ENCODE measurements at regions not wholly inside any gene's neighbourhood (a gene's known extent, or its start where the extent isn't known, plus 50 kb on each side); places are given as distances from the start of the nearest gene placed in this dataset.

- no peaks in the 10 kb centered on the region for H3K4me1 Mint-ChIP-seq
- no peak for ATAC-seq (replicated peaks)
- peaks cover 3% of the 10 kb centered on the region for H3K27me3 Mint-ChIP-seq
- no peak overlapping the region for H3K27ac Mint-ChIP-seq
- no peak overlapping the region for H3K4me3 Mint-ChIP-seq
- H3K9me3 Mint-ChIP-seq = peaks cover 3% of the 10 kb centered on the region
- no peaks in the 10 kb centered on the region for H3K36me3 Mint-ChIP-seq (ENCODE audit: low read depth)
Measured at GRCh38 chr12:82040987-82041743, 282.0 kb upstream of the PPFIA2 start.

DNA sequence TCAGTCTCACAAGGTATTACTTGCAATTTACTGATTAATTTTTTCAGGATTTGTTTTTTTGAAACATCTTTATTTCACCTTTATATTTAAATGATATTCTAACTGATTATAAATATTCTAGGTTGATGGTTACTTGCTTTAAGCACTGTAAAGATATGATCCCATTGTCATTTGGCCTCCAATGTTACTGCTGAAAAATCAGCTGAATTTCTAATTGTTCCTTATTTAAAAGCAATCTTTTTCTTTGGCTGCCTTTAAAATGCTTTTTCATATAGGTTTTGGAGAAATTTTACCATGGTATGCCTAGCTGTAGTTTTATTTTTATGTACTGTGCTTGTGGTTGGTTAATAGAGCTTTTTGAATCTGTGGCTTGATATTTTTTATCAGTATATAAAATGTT lies 275.6 kb upstream of the PPFIA2 start:
- no peaks in the 10 kb centered on the region for H3K27me3 Mint-ChIP-seq
- no peak overlapping the region for H3K27ac Mint-ChIP-seq
- ATAC-seq (replicated peaks) = no peak
- peaks cover 10% of the 10 kb centered on the region for H3K9me3 Mint-ChIP-seq
- H3K36me3 Mint-ChIP-seq (ENCODE audit: low read depth) = no peaks in the 10 kb centered on the region
- no peaks in the 10 kb centered on the region for H3K4me1 Mint-ChIP-seq
- H3K4me3 Mint-ChIP-seq = no peak overlapping the region

DNA sequence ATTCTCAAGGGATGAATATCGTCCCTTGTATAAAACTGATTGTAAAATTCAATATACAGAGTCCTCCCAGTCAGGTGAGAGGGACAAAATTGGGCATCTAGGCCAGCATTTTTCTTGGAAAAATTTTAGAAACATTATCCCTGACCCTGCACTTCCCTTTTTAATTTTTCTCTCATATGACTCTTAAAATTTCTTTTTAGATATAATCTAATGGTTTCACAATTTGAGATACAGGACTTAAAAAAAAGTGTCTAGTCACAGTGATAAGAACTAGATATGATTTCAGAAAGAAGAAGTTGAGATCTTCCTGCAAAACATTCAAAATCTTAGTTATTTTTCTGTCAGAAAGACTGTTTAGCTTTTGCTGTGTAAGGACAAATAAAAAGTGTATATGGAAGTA lies 270.8 kb upstream of the PPFIA2 start:
- ATAC-seq (replicated peaks) = no peak
- H3K27ac Mint-ChIP-seq = no peak overlapping the region
- H3K27me3 Mint-ChIP-seq = no peaks in the 10 kb centered on the region
- no peaks in the 10 kb centered on the region for H3K36me3 Mint-ChIP-seq (ENCODE audit: low read depth)
- H3K4me1 Mint-ChIP-seq = no peaks in the 10 kb centered on the region
- H3K4me3 Mint-ChIP-seq = no peak overlapping the region
- H3K9me3 Mint-ChIP-seq = peaks cover 6% of the 10 kb centered on the region

DNA sequence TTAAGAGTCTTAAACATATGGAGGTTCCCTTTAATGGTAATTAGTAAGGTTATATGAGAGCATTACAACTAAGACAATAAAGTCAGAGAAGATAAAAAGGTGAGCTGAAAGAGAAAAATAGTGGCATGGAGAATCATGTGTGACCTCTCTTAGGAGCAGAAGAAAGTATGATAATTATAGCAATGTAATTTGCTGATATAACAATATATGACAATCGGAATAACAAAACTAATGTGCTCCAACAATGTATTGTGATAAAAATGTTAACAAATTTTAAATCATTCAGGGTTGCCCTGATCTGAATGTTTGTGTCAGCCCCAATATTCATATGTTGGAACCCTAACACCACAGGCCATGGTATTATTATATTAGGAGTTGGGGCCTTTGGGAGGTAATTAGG lies 269.6 kb upstream of the PPFIA2 start:
- ATAC-seq (replicated peaks) = no peak
- Mint-ChIP-seq H3K4me3 (no peak overlapping the region), H3K9me3 (peaks cover 4% of the 10 kb centered on the region), H3K27me3 (peaks cover 4% of the 10 kb centered on the region), H3K4me1 (no peaks in the 10 kb centered on the region), H3K27ac (no peak overlapping the region), H3K36me3 (ENCODE audit: low read depth) (no peaks in the 10 kb centered on the region)

GRCh38 chr12:82027612-82028011 lies 268.5 kb upstream of the PPFIA2 start:
- H3K27ac Mint-ChIP-seq = no peak overlapping the region
- no peaks in the 10 kb centered on the region for H3K4me1 Mint-ChIP-seq
- no peaks in the 10 kb centered on the region for H3K36me3 Mint-ChIP-seq (ENCODE audit: low read depth)
- no peaks in the 10 kb centered on the region for H3K9me3 Mint-ChIP-seq
- H3K27me3 Mint-ChIP-seq = peaks cover 4% of the 10 kb centered on the region
- no peak overlapping the region for H3K4me3 Mint-ChIP-seq
- no peak for ATAC-seq (replicated peaks)

DNA sequence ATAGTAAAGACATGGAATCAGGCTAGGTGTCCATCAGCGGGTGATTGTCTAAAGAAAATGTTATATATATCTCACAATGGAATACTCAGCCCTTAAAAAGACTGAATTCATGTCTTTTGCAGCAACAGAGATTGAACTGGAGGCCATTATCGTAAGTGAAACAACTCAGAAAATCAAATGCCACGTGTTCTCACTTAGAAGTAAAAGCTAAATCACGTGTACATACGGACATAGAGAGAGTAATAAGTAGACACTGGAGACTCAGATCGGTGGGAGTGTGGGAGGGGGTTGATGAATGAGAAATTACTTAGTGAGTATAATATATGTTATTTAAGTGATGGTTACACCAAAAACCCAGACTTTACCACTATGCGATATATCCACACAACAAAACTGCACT lies 266.3 kb upstream of the PPFIA2 start:
- Mint-ChIP-seq H3K4me1 (no peaks in the 10 kb centered on the region), H3K9me3 (no peaks in the 10 kb centered on the region), H3K4me3 (no peak overlapping the region), H3K27me3 (peaks cover 4% of the 10 kb centered on the region), H3K36me3 (ENCODE audit: low read depth) (no peaks in the 10 kb centered on the region), H3K27ac (no peak overlapping the region)
- no peak for ATAC-seq (replicated peaks)

- Mint-ChIP-seq H3K27me3 (peaks cover 4% of the 10 kb centered on the region), H3K36me3 (ENCODE audit: low read depth) (no peaks in the 10 kb centered on the region), H3K9me3 (no peaks in the 10 kb centered on the region), H3K4me3 (no peak overlapping the region), H3K27ac (no peak overlapping the region), H3K4me1 (no peaks in the 10 kb centered on the region)
- no peak for ATAC-seq (replicated peaks)
Measured at GRCh38 chr12:82019533-82019932, 260.4 kb upstream of the PPFIA2 start.

DNA sequence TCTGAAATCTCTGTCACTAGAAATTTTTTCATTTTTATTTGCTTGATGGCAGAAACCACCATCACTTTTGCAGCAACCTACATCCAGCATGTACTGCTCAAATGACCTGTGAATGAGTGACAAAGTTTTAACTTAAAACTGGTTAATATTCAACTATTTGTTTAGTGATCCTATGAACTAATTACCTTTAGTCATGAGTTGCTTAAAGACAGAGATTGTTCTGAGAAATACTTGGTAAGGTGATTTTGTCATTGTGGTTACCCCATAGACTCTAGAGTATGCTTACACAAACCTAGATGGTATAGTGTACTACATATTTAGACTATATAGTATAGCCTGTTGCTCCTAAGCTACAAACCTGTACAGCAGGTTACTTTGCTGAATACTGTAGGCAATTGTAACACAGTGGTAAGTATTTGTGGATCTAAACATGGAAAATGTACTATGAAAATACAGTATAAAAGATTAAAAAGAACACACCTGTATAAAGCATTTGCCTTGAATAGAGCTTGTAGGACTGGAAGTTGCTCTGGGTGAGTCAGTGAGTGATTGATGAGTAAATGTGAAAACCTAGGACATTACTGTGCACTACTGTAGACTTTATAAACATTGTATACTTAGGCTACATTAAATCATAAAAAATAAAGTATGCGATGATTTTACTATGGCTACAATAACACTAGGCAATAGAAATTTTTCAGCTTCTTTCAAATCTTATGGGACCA lies 256.6 kb upstream of the PPFIA2 start:
- no peaks in the 10 kb centered on the region for H3K27me3 Mint-ChIP-seq
- H3K4me3 Mint-ChIP-seq = no peak overlapping the region
- ATAC-seq (replicated peaks) = peak; percentile 62
- H3K4me1 Mint-ChIP-seq = no peaks in the 10 kb centered on the region
- no peaks in the 10 kb centered on the region for H3K36me3 Mint-ChIP-seq (ENCODE audit: low read depth)
- no peak overlapping the region for H3K27ac Mint-ChIP-seq
- H3K9me3 Mint-ChIP-seq = no peaks in the 10 kb centered on the region

- H3K4me1 Mint-ChIP-seq = no peaks in the 10 kb centered on the region
- H3K4me3 Mint-ChIP-seq = no peak overlapping the region
- no peak for ATAC-seq (replicated peaks)
- H3K36me3 Mint-ChIP-seq (ENCODE audit: low read depth) = no peaks in the 10 kb centered on the region
- no peaks in the 10 kb centered on the region for H3K9me3 Mint-ChIP-seq
- no peak overlapping the region for H3K27ac Mint-ChIP-seq
- no peaks in the 10 kb centered on the region for H3K27me3 Mint-ChIP-seq
Measured at GRCh38 chr12:82012176-82012575, 253.0 kb upstream of the PPFIA2 start.

DNA sequence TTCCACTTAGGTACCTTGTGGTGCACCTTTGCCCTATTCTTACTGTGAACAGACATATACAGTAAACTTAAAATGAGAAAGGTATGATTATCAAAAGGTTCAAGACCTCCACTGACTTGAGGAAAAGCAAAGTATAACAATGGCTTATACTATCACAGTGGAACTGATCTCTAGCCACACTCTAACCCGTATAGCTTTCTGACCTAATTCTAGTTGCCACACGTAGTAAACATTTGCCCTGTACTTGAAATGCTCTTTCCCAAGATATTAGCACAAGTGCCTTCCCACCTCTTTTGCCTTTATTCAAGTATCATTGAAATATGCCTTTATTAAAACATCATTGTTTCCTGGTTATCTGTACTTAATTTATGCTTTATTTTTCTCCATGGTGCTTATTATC lies 250.4 kb upstream of the PPFIA2 start:
- Mint-ChIP-seq H3K36me3 (ENCODE audit: low read depth) (no peaks in the 10 kb centered on the region), H3K27me3 (no peaks in the 10 kb centered on the region), H3K27ac (no peak overlapping the region), H3K9me3 (no peaks in the 10 kb centered on the region), H3K4me1 (no peaks in the 10 kb centered on the region), H3K4me3 (no peak overlapping the region)
- ATAC-seq (replicated peaks) = no peak

DNA sequence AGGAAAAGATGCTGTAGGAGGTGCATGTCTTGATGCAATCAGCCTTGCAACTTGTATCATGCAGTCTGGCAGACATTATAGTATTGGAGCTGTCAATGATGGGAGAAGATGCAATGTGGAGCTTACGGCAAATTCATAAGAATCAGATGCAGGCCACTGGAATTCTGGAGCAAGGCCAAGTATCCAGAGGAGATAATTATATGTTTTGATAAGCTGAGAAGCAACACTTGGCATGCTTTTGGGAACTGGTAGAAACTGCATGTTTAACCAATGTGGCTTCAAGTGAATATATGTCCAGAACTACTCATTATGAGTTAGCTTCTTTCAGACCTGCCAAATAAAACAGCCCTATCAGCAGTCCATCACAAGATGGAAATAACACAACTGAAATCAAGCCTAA lies 249.1 kb upstream of the PPFIA2 start:
- no peak for ATAC-seq (replicated peaks)
- Mint-ChIP-seq H3K9me3 (no peaks in the 10 kb centered on the region), H3K36me3 (ENCODE audit: low read depth) (no peaks in the 10 kb centered on the region), H3K27me3 (no peaks in the 10 kb centered on the region), H3K4me3 (no peak overlapping the region), H3K27ac (no peak overlapping the region), H3K4me1 (no peaks in the 10 kb centered on the region)

DNA sequence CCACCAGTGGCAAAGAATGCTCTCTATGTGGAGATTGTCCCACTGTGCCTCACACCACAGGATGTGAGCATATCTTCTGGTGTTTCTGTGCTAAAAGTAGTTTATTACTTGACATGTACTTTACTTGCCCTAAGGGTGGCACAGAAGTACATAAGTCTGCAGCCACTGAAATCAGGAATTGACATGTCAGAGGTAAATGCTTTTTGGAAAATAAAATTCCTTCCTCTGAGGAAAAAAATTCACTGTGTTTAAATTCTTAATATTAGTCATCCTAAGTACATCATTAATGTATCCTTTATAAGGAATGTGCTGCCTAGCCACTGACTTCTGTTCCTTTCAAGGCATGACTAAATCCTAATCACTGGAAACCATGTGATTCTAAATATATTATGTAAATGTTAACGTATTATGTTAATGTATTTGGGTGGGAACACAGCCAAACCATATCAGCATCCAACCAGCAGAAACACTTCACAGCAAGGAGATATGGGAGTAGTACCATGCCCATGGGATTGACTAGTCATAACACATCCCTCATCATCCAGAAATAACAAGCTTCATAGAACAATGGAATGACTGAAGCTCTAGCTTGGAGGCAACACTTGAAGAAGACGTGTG lies 239.7 kb upstream of the PPFIA2 start:
- Mint-ChIP-seq H3K27me3 (no peaks in the 10 kb centered on the region), H3K4me1 (no peaks in the 10 kb centered on the region), H3K36me3 (ENCODE audit: low read depth) (no peaks in the 10 kb centered on the region), H3K4me3 (no peak overlapping the region), H3K27ac (no peak overlapping the region), H3K9me3 (peaks cover 5% of the 10 kb centered on the region)
- no peak for ATAC-seq (replicated peaks)

GRCh38 chr12:81992461-81992860 lies 233.3 kb upstream of the PPFIA2 start:
- peak; percentile 39 for ATAC-seq (replicated peaks)
- Mint-ChIP-seq H3K27me3 (no peaks in the 10 kb centered on the region), H3K4me3 (no peak overlapping the region), H3K27ac (no peak overlapping the region), H3K36me3 (ENCODE audit: low read depth) (no peaks in the 10 kb centered on the region), H3K9me3 (no peaks in the 10 kb centered on the region), H3K4me1 (no peaks in the 10 kb centered on the region)

- H3K9me3 Mint-ChIP-seq = no peaks in the 10 kb centered on the region
- H3K4me3 Mint-ChIP-seq = no peak overlapping the region
- H3K36me3 Mint-ChIP-seq (ENCODE audit: low read depth) = no peaks in the 10 kb centered on the region
- no peak for ATAC-seq (replicated peaks)
- no peaks in the 10 kb centered on the region for H3K27me3 Mint-ChIP-seq
- H3K4me1 Mint-ChIP-seq = no peaks in the 10 kb centered on the region
- H3K27ac Mint-ChIP-seq = no peak overlapping the region
Measured at GRCh38 chr12:81991868-81992267, 232.7 kb upstream of the PPFIA2 start.

GRCh38 chr12:81988362-81988761 lies 229.2 kb upstream of the PPFIA2 start:
- H3K27me3 Mint-ChIP-seq = no peaks in the 10 kb centered on the region
- H3K27ac Mint-ChIP-seq = no peak overlapping the region
- H3K36me3 Mint-ChIP-seq (ENCODE audit: low read depth) = no peaks in the 10 kb centered on the region
- H3K4me1 Mint-ChIP-seq = no peaks in the 10 kb centered on the region
- no peak overlapping the region for H3K4me3 Mint-ChIP-seq
- ATAC-seq (replicated peaks) = no peak
- no peaks in the 10 kb centered on the region for H3K9me3 Mint-ChIP-seq
